PC-9 (cell line): ENCODE measurements at regions not wholly inside any gene's neighbourhood (a gene's known extent, or its start where the extent isn't known, plus 50 kb on each side); places are given as distances from the start of the nearest gene placed in this dataset.

Experiments
- BruUV-seq: library from RNA; stranded (reverse); fragments of 400-500 nt; replicated peaks from 2 replicates; lab custom pipeline; 2021; lab: Mats Ljungman, UMichigan
- CTCF ChIA-PET: fragments of 300-600 bp; sonication (Branson Sonifier 250); formaldehyde crosslinking; loops from one replicate; lab custom pipeline; 2022; ENCODE audit warnings: antibody characterized with exemption; lab: Charles Lee
- POLR2A ChIA-PET: fragments of 300-600 bp; sonication (Branson Sonifier 250); formaldehyde crosslinking; loops from one replicate; lab custom pipeline; 2022; ENCODE audit warnings: antibody characterized with exemption; ENCODE audit not compliant: unreplicated experiment; lab: Charles Lee
- DNase-seq, 2 experiments: peaks; one replicate each; pipeline versions ENCODE4 v3.0.0 to v3.0.0-alpha.2; 2015 to 2022; ENCODE audit warnings: mixed read lengths in 1 of 2
- H2AFZ ChIP-seq: fragments of 200-600 bp; sonication (generic); 2 replicates; pipeline ENCODE4 v1.8.1; 2017; ENCODE audit warnings: antibody characterized with exemption
- H3F3A ChIP-seq: fragments of 200-600 bp; sonication (generic); 2 replicates; pipeline ENCODE4 v1.8.1; 2017; ENCODE audit warnings: antibody characterized with exemption, mild to moderate bottlenecking, low read depth; ENCODE audit not compliant: insufficient read depth
- H3K27ac ChIP-seq: fragments of 200-600 bp; sonication (generic); 2 replicates; pipeline ENCODE4 v1.6.1; 2016; ENCODE audit warnings: mixed run types
- H3K27me3 ChIP-seq: fragments of 200-600 bp; sonication (generic); 2 replicates; pipeline ENCODE4 v1.6.1; 2016; ENCODE audit warnings: low read depth, mixed run types; ENCODE audit not compliant: insufficient read depth
- H3K36me3 ChIP-seq: fragments of 200-600 bp; sonication (generic); 2 replicates; pipeline ENCODE4 v1.6.1; 2016; ENCODE audit warnings: low read depth, mixed run types
- H3K4me1 ChIP-seq: fragments of 200-600 bp; sonication (generic); replicated peaks from 2 replicates; pipeline ENCODE4 v1.6.1; 2016; ENCODE audit warnings: mixed run types; ENCODE audit not compliant: insufficient read depth
- H3K4me2 ChIP-seq: fragments of 200-600 bp; sonication (generic); 2 replicates; pipeline ENCODE4 v1.6.1; 2017; ENCODE audit warnings: mixed run types
- H3K4me3 ChIP-seq: fragments of 200-600 bp; sonication (generic); 2 replicates; pipeline ENCODE4 v1.6.1; 2016; ENCODE audit warnings: mixed run types
- H3K79me2 ChIP-seq: fragments of 200-600 bp; sonication (generic); 2 replicates; pipeline ENCODE4 v1.6.1; 2017; ENCODE audit warnings: low read depth, mixed run types
- H3K9me2 ChIP-seq: fragments of 200-600 bp; sonication (generic); 2 replicates; pipeline ENCODE4 v1.8.1; 2017; ENCODE audit warnings: mild to moderate bottlenecking; ENCODE audit not compliant: insufficient read depth
- H3K9me3 ChIP-seq: fragments of 200-600 bp; sonication (generic); 2 replicates; pipeline ENCODE4 v1.8.1; 2016; ENCODE audit warnings: low read depth; ENCODE audit not compliant: insufficient read depth
- H4K20me1 ChIP-seq: fragments of 200-600 bp; sonication (generic); 2 replicates; pipeline ENCODE4 v1.8.1; 2017; ENCODE audit not compliant: insufficient read depth
- CTCF ChIP-seq: fragments of 200-600 bp; sonication (generic); conservative IDR thresholded peaks from 2 replicates; pipeline ENCODE4 v1.6.1; 2017; ENCODE audit warnings: mixed run types, antibody characterized with exemption, mild to moderate bottlenecking, moderate library complexity
- EZH2 ChIP-seq: fragments of 200-600 bp; sonication (generic); IDR thresholded peaks from 2 replicates; pipeline ENCODE4 v1.8.0; 2017; ENCODE audit warnings: antibody characterized with exemption, low read depth
- intact Hi-C: fragments of 100-400 bp; cut with micrococcal nuclease; formaldehyde crosslinking; loops from one replicate; pipeline ENCODE4 v1.10.0; 2022; ENCODE audit not compliant: unreplicated experiment

- no peaks in the 10 kb centered on the region for H3K4me1 ChIP-seq
- ChIA-PET POLR2A (no interaction called here), CTCF (no interaction called here)
- H3F3A ChIP-seq = no peaks in the 10 kb centered on the region
- no peaks in the 10 kb centered on the region for H3K36me3 ChIP-seq
- intact Hi-C loops = no loop called here
- BruUV-seq = no TSS peak
- no peaks in the 10 kb centered on the region for H3K79me2 ChIP-seq
- no peak overlapping the region for H2AFZ ChIP-seq
- H3K27ac ChIP-seq = no peak overlapping the region
- no peaks in the 10 kb centered on the region for H3K27me3 ChIP-seq
- no peak for DNase-seq
- TF ChIP-seq EZH2 (no peak), CTCF (no peak)
- H3K4me2 ChIP-seq = no peak overlapping the region
- no peak overlapping the region for H3K4me3 ChIP-seq
- no peaks in the 10 kb centered on the region for H4K20me1 ChIP-seq
- H3K9me2 ChIP-seq = no peaks in the 10 kb centered on the region; the same call in 1 of the 2 replicates
- H3K9me3 ChIP-seq = no peaks in the 10 kb centered on the region
Observed at GRCh38 chr3:103169289-103169688, 734.5 kb downstream of the ZPLD1 start.

DNA sequence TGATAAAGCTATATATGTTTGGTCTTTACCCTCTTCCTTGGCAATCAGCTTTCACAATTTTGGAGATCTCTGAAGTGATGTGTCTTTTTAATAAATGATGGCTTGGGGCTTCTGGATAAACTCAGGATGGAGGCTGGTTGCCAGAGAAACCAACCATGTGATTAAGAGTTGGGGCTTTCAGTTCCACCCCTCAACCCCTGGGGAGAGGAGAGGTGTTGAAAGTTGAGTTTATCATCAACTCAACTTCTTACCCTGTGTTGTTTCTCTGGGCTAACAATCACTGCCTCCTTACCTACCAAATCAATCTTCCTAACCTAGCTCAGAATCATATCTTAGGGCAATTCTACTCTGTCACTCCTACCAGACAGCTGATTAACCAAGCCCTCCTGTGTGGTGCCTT lies 735.8 kb downstream of the ZPLD1 start:
- Histone ChIP-seq H3K4me3 (no peak overlapping the region), H4K20me1 (no peaks in the 10 kb centered on the region), H2AFZ (no peak overlapping the region), H3K27me3 (no peaks in the 10 kb centered on the region), H3F3A (no peaks in the 10 kb centered on the region), H3K36me3 (no peaks in the 10 kb centered on the region), H3K9me3 (no peaks in the 10 kb centered on the region), H3K79me2 (no peaks in the 10 kb centered on the region), H3K4me1 (no peaks in the 10 kb centered on the region), H3K27ac (no peak overlapping the region), H3K9me2 (no peaks in the 10 kb centered on the region; the same call in 1 of the 2 replicates), H3K4me2 (no peak overlapping the region)
- no peak for DNase-seq
- intact Hi-C loops = no loop called here
- CTCF ChIA-PET = no interaction called here
- BruUV-seq = no TSS peak
- TF ChIP-seq CTCF = no peak
- TF ChIP-seq EZH2 = no peak
- POLR2A ChIA-PET = no interaction called here

GRCh38 chr3:103173940-103174339 lies 739.1 kb downstream of the ZPLD1 start:
- H4K20me1 ChIP-seq = no peaks in the 10 kb centered on the region
- no peaks in the 10 kb centered on the region for H3K36me3 ChIP-seq
- no peak for DNase-seq
- CTCF ChIA-PET = no interaction called here
- H3K9me3 ChIP-seq = no peaks in the 10 kb centered on the region
- no peak overlapping the region for H3K4me2 ChIP-seq
- no peaks in the 10 kb centered on the region for H3K4me1 ChIP-seq
- no peak for TF ChIP-seq CTCF
- no peak for TF ChIP-seq EZH2
- H3K79me2 ChIP-seq = no peaks in the 10 kb centered on the region
- BruUV-seq = no TSS peak
- no peak overlapping the region for H2AFZ ChIP-seq
- no peaks in the 10 kb centered on the region for H3F3A ChIP-seq
- no peaks in the 10 kb centered on the region for H3K27me3 ChIP-seq
- no peak overlapping the region for H3K27ac ChIP-seq
- H3K9me2 ChIP-seq = no peaks in the 10 kb centered on the region
- POLR2A ChIA-PET = no interaction called here
- intact Hi-C loops = no loop called here
- no peak overlapping the region for H3K4me3 ChIP-seq
